Kidney glomerular epithelial cell (primary cell): ENCODE measurements at regions not wholly inside any gene's neighbourhood (a gene's known extent, or its start where the extent isn't known, plus 50 kb on each side); places are given as distances from the start of the nearest gene placed in this dataset.

ENCODE experiments used
- DNase-seq: peaks from one replicate; lab custom pipeline; 2025; lab: John Stamatoyannopoulos, UW

DNA sequence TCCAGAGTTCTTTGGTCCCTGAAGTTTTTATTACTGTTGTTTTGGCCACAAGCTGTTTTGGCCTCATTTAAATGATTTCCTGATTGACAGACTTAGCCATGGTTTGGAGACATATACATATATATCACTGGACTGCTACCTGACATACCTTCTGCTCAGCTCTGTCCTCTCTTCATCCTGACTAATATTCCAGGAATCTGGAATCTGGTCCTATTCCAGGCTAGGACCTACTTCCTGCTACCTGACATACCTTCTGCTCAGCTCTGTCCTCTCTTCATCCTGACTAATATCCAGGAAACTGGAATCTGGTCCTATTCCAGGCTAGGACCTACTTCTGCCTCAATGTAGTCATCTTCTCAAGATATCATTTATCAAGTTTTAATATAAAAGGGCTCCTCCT lies 724.4 kb upstream of the ROBO1 start:
- no peak for DNase-seq

DNA sequence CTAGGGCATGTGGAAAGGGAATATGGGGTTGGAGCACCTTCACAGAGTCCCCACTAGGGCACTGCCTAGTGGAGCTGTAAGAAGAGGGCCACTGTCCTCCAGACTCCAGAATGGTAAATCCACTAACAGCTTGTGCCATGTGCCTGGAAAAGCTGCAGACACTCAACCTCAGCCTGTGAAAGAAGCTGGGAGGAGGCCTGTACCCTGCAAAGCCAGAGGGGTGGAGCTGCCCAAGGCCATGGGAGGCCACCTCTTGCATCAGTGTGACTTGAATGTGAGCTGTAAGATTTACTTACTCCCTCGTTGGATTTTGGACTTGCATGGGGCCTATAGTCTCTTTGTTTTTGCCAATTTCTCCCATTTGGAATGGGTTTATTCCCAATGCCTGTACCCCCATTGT lies 705.2 kb upstream of the ROBO1 start:
- no peak for DNase-seq

GRCh38 chr3:80472459-80472858 lies 704.7 kb upstream of the ROBO1 start:
- no peak for DNase-seq

GRCh38 chr3:80470433-80470832 lies 702.6 kb upstream of the ROBO1 start:
- DNase-seq = no peak

DNA sequence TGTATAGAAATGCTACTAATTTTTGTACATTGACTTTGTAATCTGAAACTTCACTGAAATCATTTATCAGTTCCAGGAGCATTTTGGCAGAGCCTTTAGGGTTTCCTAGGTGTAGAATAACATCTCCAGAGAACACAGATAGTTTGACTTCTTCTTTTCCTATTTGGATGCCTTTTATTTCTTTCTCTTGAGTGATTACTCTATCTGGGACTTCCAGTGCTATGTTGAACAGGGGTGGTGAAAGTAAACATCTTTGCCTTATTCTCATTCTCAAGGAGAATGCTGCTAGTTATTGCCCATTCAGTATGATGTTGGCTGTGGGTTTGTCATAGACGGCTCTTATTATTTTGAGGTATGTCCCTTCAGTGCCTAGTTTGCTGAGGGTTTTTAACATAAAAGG lies 697.9 kb upstream of the ROBO1 start:
- DNase-seq = no peak

GRCh38 chr3:80451393-80451792 lies 683.6 kb upstream of the ROBO1 start:
- DNase-seq = no peak

GRCh38 chr3:80445641-80446040 lies 677.8 kb upstream of the ROBO1 start:
- no peak for DNase-seq

- no peak for DNase-seq
These were observed 677.3 kb upstream of the ROBO1 start for GRCh38 chr3:80445053-80445452.

DNA sequence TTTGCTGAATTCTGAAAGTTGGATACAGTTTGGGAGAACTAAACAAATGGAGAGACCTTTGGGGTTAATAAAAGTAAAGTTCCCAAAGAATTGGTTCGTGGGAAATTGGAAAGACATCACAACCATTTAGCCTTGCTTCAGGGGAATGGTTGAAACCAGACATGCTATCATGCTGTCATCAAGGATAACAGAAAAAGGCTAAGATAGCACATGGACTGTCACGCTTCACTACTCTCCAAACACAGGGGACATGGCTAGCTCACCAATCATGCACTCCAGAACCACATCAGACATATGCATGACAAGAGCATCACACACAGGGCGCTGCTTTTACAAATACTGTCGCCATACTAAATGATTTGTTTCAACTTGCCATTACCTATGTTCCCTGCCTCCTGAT lies 671.7 kb upstream of the ROBO1 start:
- DNase-seq = no peak

DNA sequence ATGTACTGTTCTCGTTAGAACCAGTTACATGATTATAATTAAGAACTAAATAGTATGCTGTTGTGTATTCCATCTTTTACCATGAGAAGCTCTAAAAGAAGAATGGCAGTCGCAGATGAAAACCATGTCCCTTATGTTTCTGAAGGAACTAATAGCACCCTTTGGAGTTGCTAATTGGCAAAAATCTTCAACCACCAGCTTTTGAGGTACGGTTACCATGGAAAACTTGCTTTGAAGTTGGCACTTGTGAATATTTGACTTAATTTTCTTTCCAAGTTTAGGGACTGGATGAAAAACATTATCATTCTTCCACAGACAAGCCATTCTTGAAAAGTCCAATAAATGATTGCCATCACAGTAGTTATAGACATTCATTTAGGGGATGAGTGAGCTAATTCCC lies 666.6 kb upstream of the ROBO1 start:
- DNase-seq = no peak

GRCh38 chr3:80424951-80425350 lies 657.2 kb upstream of the ROBO1 start:
- no peak for DNase-seq

DNA sequence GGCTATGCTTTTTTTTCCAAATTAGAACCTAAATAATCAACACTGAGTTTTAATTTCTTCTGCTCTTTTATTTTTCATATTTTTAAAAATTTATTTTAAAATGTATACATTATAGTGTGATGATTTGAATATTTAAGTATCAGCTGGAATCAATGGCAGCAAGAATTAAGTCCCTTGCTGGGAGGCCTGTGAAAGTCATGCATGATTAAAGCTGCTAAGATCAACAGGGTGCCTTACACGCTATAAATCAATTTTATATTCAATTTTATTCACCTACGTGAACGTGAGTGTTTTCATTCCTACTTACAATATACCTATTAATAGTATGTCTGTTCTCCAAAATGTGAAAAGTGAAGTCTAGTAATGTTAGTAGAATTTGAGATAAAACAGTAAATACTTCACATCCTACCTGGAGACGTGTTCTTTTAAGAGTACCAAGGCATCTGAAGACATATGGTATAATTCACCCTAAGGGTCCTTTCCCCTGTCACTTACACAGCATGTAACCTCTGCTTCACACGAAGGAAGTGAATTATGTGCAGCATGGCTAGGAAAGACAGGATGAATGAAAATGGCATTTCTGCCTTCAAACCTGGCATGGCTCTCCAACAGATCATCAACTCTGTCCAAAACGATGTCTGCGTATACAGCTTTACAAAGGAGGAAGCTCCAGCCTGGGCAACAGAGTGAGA lies 640.4 kb upstream of the ROBO1 start:
- DNase-seq = no peak

DNA sequence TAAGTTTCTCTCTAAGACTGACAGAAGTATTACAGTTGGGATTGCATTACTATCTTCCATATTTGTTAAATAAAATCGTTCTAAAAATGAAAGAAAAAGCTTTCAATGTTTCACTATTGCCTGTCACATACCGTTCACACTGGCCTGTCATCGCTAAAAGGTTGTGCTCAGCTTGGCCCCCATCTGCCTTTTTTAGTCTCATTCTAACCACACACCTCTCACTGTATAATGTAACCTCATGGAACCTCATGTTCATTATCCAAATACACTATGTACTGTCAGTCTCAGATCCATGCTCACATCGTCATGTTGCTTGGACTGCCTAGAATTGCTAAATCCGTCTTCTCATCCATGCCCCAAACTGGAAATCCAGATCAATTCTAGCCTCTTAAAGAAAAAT lies 637.8 kb upstream of the ROBO1 start:
- DNase-seq = no peak

DNA sequence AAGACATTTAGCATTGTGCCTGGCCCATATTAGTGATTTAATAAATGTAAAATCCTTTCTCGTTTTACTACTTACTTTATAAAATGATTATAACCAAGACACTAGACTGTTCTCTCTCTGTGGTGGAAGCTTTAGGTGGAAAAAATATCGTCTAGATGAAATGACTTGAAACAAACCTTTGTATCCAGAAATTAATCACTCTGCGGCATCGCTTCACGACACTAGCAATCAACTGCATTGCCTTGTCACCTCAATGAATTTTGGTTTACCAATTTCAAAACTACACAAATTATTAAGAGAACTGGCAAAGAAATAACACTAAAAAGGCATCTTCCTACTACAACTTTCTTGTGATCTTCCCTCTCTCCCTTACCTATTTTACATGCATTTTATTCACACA lies 627.2 kb upstream of the ROBO1 start:
- DNase-seq = no peak

DNA sequence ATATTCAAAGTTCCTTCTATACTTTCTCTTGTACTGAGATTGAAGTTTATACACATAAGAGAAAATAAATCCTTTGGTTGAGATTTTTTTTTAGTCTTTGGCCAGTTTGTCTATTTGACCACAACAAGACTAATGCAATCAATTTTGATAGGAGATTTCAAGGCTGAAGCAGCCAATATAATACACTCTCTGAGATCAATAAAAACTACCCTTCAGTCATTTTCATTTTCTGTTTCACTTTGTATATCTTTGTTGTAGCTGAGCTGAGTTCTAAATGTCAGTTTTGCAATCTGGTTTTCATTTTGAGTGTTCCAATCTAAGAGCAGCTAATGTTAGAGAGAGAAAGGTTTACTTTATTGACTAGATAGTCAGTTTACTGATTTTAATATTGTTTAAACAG lies 623.8 kb upstream of the ROBO1 start:
- DNase-seq = no peak

DNA sequence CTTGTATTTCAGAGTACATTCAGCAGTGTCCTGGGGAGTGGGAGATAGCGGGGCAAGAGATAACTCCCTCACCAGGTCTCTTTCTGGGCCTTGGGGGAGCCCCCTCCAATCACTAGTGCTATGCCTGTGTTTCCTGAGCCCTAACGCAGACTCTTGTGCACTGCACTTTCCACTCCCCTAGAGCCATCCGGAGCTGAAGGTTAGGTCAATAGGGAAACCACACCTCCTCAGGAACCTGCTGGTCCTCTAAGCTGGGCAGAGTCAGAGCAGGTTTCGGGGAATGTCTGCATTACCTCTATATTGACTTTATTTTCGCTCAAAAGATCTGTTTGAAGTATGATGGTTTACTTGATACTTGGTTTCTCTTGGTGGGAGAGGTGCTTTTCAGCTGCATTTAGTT lies 617.0 kb upstream of the ROBO1 start:
- no peak for DNase-seq

DNA sequence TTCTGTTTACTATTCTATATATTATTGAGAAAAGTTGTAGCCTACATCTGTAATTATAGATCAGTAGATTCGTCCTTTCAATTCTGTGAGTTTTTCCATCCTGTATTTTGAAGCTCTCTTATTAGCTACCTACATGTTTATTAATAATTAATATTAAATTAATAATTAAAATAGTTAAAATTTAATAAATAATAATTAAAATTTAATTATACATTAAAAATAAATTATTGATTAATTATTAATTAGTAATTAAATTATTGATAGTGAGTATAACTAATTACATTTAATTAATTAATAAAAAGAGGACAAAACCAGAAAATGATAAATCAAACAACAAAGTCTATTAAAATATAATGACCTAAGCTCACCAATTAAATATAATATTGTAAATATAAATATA lies 606.6 kb upstream of the ROBO1 start:
- DNase-seq = no peak

GRCh38 chr3:80368616-80369015 lies 600.8 kb upstream of the ROBO1 start:
- DNase-seq = no peak

DNA sequence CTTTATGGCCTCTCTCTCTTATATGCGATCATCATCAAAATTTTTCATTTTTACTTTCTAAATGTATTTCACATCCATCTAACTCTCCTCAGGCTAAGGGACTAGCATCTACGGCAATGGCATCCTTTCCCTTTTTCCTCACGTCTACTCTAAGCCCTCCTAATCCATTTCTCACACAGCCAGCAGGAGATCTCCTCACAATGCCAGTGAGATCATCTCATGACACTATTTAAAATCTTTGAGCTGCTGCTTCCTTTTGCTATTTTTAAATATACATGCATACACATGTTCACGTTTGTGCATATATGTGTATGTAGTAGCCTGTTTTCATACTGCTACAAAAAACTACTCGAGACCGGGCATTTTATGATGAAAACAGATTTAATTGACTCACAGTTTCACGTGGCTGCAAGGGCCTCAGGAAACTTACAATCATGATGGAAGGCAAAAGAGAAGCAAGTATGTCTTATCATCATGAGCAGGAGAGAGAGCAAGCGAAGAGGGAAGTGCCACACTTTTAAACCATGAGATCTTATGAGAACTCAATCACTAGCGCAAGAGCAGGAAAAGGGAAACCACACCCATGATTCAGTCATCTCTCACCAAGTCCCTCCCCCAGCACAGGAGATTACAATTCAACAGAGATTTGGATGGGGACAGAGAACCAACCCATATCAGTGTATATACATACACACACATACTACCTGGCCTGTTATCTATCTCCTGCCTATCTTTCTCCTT lies 599.2 kb upstream of the ROBO1 start:
- no peak for DNase-seq

- DNase-seq = no peak
These were observed 590.0 kb upstream of the ROBO1 start for GRCh38 chr3:80357761-80358160.

GRCh38 chr3:80355144-80355543 lies 587.3 kb upstream of the ROBO1 start:
- DNase-seq = no peak

- no peak for DNase-seq
These were observed 583.4 kb upstream of the ROBO1 start for GRCh38 chr3:80351201-80351600.

DNA sequence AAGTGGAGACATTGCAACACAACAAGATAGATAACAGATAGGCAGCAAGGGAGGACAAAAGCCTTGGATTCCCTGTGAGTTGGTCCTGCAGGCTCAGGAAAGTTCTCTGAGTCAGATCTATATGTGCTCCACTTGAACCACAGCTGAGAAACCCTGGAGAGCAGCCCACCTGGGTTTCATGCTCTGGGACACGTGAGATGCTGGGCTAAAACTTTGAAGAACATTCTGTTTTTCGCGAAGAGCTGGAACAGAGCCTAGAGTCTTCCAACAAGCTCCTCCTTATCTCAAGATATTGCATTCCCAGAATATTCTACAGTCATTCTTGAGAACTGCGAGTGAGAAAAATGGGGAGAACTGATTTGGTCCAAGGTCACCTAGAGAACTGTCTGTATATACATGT lies 583.0 kb upstream of the ROBO1 start:
- DNase-seq = no peak

- no peak for DNase-seq
These were observed 570.6 kb upstream of the ROBO1 start for GRCh38 chr3:80338366-80338765.
